Fibroblast of peridontal ligament (primary cell): ENCODE measurements at regions not wholly inside any gene's neighbourhood (a gene's known extent, or its start where the extent isn't known, plus 50 kb on each side); places are given as distances from the start of the nearest gene placed in this dataset.

Experiments used
- DNase-seq: peaks from one replicate; pipeline ENCODE4 v3.0.0-alpha.2; 2010; ENCODE audit errors: extremely low read depth

DNA sequence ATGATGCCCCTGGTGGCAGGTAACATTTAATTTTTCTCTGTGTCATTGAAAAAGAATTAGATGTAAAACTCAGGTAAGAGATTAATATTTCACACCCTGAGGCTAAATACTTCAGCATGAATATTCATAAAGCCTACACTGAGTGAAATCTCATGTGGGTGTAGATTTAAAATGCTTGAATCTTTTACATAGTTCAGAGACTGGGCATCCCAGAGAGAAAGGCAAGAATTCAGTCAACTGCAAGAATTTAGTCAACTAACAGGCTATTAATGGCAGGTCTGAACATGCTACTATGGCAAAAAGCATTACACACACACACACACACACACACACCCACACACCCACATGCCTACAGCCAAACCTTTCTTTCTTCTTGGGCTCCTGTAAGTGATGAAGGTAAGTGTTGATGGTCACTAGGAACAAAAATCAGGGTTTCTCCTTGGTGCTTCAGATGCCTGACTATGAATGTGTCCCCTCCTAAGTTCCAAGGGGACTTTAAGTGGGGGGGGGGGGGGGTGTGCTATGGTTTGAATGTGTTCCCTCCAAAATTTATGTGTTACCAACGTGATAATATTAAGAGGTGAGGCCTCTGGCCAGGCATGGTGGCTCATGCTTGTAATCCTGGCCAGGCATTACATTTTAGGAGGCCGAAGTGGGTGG, 63.7 kb upstream of the PSMD7 start:
- DNase-seq, result no peak

DNA sequence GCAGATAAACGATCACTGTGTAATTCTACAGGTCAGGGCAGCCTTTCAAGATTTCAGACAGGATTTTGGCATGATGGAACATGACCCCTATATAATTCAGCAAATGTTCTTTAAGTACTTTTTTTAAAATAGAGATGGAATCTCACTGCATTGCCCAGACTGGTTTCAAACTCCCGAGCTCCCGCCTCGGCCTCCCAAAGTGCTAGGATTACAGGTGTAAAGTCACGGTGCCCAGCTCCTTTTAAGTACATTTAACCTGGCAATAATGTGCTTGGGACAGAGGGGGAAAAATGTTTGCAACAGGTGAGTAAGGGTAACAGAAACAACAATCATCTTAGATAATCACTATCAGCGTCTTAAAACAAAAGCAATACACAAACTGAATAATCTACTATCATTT, 66.5 kb upstream of the PSMD7 start:
- DNase-seq, result no peak

DNA sequence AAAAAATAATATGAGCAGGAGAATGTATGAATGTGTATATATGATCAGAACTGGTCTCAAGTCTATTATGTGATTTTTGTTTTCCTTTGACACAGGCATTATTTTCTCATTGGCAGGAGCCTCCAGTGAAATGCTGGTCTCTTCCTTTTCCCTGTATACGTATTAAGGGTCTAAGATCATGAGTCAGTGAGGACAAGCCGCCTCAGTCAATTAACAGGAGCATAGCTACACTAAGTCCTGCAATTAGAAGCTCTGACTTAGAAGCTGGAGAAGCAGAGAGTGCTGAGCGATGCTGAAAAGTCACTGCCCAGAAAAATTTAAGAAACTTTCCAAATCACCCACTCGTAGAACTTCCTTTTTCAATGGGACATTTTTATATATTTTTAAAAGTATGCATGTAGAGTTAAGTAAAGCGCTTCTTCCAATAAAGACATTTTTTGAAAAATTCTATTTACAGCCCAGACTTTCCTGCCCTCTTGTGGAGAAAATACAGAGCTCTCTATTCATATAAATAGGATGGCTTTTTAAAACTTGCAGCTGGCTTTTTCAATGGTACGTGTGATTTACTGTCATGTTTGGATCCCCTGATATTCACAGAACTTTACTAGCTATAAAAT, 70.2 kb upstream of the PSMD7 start:
- peak; percentile 53 for DNase-seq

DNA sequence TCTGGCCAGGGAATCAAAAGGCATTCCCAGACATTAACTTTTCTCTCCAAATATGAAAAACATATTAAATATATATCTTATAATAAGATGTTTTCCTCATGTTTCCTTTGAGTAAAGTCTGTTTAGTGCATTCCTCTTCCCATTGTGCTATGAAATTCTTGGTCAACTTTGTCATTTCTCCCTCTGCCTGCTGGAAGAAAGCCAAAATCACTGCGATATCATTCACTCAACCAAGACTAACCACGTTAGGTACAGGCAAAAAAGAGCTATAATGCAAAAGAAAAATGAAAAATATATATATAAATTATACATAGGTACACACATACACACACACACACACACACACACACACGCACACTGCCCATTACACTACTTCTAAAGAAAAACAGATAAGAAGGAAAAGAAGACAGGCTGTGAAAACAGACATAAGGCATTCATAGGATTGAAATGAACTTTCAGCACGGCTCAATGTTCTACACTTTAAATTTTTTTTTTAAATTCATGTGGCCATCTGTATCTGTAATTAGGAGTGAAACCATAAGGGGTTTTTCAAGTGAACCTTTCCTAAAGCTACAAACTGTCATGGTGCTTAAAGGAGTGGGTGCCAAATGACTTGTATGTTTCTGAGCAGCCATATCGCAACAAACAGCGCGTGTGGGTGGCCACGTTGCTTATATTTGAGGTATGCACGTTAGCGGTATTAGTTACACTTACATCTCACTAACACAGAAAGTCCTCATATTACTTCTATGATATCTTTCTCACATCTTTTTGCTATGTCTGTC, 71.6 kb upstream of the PSMD7 start:
- DNase-seq, result peak; percentile 6

DNA sequence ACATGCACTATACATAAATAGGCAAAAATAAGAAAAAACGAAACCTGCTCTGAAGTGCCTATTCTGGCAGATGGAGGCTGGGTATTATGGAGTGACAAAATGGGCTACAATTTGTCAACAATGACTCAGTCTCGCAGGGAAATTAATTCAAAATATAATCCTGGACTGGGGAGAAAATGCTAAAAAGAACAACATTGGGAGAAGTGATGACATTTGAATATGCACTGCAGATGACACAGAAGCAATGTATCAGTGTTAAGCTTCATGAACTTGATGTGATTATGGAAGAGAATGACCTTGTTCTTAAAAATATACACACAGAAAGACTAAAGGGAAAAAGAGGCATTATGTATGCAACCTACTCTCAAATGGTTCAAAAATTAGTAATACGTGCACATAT, 74.8 kb upstream of the PSMD7 start:
- no peak for DNase-seq

DNA sequence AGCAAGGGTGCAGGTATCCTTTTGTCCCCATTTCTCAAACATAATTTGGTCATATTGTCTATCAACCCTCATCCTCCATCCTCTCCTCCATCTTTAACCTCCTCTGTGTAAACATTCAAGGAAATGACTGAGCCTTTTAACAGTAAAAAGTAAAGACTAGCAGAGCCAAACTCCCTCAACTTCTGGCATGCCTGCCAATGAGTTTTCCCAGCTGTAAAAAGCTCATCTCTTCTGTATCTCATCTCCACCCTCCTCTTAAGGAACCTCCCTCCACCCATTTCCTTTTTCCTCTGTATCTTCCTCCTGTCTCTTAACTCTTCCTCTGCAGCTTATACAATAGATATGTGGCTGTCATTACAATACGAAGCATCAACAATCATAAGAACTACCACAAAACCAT, 76.9 kb upstream of the PSMD7 start:
- DNase-seq, result no peak

DNA sequence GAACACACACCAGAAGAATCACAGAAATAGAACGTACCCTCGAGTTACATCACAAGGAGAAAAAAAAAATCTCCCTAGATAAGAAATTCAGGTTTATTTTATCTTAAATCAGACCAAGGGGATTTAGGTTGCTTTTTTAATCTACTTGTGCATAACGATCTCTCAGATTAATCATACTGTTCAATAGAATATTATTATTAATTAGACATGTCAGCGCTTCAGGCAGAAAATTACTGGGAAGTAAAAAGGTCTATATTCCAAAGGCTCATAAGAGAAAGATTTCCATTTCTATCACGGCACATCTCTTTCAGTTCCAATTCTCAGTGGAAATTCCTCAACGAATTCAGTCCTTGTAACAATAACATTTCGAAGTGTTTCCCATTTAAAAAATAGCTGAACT, 77.7 kb upstream of the PSMD7 start:
- DNase-seq, result no peak

DNA sequence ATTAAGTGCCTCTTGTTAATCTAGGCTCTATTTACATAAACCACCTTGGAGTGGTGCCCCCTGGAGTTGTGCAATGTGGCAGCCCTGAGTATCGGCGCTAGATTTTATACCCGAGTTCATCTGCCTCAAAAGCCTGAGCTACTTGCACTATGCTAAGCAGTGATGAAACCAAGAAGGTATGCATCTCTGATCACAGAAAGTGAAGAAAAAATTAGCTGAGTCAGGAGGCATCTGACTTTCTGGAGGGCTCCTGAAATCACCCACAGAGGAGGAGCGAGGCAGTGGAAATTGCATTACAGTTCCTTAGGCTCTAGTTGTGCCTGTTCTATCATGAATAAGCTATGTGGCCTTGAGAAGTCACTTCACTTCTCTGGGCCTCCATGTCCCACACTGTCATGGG, 80.3 kb upstream of the PSMD7 start:
- DNase-seq, result no peak

DNA sequence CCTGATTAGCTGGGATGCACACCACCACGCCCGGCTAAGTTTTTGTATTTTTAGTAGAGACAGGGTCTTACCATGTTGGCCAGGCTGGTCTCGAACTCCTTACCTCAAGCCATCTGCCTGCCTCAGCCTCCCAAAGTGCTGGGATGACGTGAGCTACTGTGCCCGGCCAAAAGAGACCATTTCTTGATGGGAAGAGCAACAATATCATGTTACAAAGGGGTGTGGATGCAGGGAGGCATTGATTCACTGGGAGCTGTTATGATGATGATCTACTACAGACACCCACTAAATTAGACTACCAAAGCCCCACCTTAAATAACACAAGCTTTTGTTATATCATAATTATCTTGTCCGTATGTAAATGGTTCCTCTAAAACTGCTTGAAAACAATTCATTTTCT, 81.4 kb upstream of the PSMD7 start:
- no peak for DNase-seq

DNA sequence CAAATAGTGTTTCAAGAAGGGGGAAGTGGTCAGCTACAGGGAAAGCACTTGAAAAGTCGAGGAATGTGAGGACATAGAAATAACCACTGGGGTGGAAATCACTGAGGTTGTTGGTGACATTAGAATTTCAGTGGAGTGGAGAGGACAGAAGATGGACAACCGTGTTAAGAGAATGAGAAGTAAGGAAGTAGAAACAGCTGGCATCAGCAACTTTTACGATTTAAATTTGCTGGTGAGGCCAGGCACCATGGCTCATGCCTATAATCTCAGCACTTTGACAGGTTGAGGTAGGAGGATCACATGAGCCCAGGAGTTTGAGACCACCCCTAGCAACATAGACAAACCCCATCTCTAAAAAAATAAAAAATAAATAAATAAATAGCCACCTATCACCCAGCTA, 83.2 kb upstream of the PSMD7 start:
- DNase-seq, result no peak

DNA sequence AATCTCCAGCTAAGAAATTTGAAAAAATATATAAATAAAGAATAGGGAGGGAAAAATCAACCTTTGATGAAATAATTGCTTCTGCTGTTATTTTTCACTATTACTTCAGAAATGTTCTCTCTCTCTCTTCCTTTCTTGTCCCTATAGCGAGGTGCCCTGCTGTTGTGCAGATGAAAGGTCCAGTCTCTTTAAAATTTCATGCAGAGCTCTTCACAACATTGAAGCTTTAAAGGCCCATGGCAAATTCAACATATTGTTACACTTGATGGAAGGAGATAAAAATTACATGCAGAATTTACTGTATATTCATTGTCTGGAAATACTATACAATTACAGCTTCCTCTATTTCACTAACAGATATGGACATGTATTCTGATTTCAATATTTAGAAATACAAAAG, 86.4 kb upstream of the PSMD7 start:
- no peak for DNase-seq

DNA sequence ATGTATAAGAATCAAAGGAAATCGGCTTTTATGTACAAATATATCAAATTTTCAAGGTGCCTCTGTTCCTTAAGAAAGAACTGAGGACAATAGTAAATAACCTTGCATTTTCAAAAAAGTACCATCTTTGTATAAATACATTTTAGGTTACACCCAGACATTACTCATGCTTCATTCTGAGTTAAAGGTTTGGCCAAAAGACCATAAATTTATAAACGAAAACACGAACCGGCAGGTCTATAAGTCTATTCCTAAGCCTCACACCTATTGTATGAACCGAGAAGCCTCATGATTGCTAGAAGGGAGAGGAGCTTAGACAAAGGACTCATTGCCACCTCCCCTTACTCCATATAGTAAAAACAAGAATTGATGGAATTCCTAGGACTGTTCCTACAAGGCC, 94.6 kb upstream of the PSMD7 start:
- no peak for DNase-seq

DNA sequence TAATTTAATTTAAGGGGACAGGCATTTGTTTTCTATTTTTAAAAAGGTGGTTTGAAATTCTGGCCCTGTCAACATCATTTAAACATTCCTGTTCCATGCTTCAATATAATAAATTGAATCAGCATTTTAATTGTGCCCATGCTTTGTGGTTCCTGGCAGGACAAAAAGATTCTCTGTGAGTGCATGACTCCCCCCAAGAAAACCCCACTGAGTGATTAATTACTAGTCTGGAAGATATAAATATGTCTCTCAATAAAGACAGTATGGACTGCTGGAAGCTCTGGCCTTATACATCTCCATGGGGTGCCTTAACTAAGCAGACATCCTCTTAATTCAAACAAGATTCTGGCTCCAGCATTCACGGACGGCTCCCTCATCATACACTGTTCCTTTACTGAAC, 95.0 kb upstream of the PSMD7 start:
- DNase-seq, result no peak

DNA sequence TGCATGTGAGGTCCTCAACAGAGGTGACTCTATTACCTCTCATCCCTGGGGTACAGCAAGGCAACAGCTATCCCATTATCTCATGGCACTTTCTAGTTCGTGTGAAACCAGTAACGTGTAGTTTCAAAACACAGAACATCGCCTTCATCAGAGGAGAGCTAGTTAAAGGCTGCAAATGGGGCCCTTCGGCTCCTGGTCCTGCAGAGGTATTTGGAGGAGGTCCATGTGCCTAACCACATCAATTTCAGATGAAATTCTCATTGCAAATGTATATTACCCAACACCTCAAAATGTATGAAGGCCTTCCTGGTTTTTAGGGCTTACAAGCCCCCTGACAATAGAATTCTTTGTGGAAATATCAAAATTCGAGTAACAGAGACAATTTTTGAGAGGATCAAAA, 95.7 kb upstream of the PSMD7 start:
- DNase-seq, result no peak

DNA sequence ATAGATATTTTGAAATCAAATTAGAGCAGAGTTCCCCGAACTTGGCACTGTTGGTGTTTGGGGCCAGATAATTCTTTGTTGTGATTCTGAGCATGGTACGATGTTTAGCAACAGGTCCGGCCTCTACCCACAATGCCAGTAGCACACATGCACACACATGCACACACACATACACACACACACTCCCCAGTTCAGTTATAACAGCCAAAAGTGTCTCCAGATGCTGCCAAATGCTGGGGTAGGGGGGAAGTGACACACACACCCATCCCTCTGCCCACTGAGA, 96.8 kb upstream of the PSMD7 start:
- no peak for DNase-seq

DNA sequence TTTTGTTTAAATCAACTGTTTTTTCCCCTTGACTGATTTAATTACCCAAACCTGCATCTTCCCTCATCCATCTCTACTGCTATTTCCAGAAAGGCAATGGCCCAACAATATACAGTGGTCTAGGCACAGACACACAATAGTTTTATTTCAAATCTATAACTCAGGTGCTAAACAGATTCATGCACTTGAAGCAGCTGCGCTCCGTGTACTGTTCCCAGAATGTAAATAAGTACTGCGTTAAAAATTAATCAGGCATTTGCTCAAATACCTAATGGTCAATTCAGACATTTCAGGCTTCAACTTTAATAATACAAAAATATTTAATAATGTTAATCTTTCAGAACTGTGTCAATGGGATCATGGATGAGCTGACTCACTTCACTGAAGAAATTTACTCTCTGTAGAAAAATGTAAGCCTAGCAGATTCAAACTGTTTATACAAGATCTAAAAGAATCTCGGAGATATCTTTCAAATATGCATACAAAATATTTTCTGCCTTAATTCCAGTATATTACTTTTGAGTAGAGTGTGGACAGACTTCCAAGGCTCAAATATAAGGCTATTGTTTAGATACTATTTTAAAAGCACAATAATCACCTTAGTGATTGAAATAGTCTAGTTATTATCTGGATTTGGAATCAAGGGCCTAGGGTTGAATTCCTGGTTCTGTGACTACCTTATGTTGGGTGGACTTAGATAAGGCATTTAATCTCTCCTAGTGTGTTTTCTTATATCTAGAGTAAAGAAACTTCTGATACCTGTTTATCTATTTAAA, 97.4 kb upstream of the PSMD7 start:
- DNase-seq, result no peak

DNA sequence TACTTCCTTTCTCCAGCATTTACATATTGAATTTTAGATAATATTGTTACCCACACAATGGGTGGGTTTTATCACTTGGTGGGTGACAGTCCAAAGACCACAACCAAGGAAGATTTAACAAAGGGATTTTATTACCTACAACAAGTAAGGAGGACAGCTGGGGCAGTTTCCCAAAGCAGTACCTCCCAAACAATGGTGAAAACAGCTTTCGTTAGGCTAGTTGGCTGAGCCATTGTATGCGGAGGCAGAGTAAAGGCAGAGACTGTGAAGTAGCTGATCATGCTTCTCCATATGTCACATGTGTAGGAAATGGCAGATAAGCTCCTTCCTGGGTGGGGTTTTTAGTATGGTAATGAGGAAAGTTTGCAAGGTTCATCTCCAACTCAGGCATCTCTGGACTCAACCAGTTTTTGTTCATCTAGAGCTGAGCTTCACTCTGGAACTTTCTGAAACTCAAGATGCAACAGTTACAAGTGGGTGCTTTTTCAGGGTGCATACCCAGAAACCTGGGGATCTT, 104.3 kb upstream of the PSMD7 start:
- no peak for DNase-seq

DNA sequence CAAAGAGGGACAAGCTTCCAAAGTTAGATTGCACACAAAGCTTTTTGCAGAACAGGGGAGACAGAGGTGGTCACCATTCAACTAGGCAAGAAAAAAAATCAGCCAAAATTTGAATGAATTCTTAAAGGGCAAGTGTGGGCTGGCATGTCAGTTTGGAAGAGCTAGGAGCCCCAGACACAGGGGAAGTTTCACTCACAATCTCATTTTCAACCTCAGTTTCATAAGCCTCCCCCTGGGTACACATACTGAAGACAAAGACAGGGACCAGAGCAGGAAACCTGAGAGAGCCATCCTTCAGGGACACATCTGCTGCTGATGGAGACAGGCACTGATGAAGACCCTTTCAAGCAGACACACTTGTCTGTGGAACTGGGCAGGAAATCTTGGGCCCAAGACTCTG, 106.3 kb upstream of the PSMD7 start:
- DNase-seq, result no peak

DNA sequence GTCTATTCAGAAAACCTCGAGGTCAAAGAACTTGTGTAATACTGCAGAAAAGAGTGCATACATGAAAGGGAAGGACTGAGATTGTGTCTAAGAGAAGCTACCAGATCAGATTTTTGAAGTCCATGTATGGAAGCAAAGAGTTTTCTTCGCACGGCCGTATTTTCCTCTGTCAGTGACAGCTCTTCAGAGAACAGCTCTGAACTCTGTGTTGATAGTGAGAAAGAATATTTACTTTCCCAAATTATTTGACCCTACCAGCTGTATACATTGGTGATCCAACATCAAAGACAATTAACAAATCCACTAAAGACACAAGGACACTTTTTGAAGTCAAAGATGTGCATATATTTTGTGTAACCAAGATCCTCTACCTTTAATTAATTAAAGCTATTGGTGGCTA, 107.8 kb upstream of the PSMD7 start:
- no peak for DNase-seq

DNA sequence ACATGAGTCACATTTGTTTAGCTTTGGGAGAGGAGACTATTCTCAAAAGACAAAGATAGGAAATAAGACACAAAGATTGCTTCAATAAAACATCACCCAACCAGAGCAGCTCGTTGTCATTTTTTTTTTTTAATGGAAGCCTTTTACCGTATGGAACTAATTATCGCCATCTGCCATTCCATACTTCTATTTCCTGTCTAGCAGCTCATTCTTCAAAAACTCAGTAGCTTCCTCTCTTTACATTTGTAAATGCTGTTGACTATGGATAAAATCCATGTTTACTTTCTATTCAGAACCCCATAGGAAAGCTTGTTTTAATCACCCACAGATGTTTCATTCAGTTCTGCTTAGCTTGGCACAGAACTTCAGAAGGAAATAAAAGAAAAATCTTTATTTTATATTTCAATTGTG, 110.0 kb upstream of the PSMD7 start:
- DNase-seq, result peak; percentile 76

DNA sequence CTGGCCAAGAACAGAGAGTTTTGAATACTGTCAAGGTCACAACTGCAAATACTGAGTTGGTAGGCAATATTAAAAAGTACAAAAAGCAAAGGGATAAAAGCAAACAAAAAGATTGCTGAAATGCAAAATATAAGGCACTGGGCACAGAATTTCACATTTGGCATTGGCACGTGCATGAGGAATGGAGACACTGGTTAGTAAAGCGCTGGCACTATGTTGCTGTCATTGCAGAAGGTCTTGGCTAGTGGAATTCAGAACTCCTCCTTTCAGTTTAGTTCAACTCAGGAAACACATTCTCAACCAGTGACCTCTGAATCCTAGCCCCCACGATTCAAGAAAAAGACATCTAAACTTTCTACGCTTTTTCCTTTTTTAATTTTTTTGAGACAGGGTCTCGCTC, 111.8 kb upstream of the PSMD7 start:
- no peak for DNase-seq

DNA sequence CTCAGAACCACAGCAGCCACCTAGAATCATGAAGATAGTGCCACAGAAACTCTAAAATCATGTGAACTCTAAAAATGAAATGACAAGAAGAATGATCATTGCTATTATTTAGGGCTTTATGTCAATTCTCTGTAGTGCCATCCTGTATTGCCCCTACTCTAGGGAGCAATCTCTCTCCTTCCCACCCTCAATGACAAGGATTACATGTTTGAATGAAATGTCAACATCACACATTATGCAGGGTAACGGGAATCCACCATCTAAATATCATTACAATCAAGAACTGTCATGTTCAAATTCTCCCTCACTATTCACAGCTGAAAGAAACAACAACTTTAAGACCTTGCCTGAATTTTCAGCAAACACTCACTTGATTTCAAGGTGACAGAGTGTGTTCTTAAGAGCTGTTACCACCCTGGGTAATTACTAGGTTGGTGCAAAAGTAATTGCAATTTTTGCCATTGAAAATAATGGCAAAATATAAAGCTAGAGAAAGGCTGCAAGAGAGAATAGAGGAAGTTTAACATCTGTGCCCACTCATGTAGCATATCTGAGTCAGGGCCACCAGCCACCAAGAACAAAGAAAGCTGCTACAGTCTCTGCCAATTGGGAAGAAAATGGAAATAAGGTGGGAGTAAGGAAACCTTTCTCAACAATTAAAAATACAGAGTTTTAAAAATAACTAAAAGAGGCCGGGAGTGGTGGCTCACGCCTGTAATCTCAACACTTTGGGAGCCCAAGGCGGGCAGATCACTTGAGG, 112.8 kb upstream of the PSMD7 start:
- no peak for DNase-seq
